ENCODE measurements at regions not wholly inside any gene's neighbourhood (a gene's known extent, or its start where the extent isn't known, plus 50 kb on each side); places are given as distances from the start of the nearest gene placed in this dataset.

DNA sequence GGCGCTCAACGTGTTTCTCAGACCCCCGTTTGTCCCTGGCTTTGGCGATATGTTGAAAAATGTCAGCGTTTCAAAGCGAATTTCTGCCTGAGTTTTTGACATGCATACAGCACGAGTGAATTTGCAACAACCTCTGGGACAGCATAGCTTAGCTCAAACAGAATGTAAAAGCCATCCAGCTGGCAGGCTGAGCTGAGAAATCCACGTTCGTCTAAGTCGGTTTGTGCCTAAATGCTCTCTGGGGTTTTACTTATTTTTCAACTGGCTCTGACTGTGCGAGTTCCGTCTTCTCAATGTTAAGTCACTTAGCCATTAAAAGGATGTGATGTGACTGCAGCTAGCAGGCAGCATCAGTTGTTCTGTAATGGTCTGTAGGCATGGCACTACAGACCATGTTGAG is 243.5 kb upstream of the SLCO3A1 start:
- TF ChIP-seq EZH2phosphoT487 (IDR thresholded peaks at IDR 0.05; ENCODE audit: borderline replicate concordance, low read depth) = no peak
- TF ChIP-seq, protein P1, sequence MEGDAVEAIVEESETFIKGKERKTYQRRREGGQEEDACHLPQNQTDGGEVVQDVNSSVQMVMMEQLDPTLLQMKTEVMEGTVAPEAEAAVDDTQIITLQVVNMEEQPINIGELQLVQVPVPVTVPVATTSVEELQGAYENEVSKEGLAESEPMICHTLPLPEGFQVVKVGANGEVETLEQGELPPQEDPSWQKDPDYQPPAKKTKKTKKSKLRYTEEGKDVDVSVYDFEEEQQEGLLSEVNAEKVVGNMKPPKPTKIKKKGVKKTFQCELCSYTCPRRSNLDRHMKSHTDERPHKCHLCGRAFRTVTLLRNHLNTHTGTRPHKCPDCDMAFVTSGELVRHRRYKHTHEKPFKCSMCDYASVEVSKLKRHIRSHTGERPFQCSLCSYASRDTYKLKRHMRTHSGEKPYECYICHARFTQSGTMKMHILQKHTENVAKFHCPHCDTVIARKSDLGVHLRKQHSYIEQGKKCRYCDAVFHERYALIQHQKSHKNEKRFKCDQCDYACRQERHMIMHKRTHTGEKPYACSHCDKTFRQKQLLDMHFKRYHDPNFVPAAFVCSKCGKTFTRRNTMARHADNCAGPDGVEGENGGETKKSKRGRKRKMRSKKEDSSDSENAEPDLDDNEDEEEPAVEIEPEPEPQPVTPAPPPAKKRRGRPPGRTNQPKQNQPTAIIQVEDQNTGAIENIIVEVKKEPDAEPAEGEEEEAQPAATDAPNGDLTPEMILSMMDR (IDR thresholded peaks at IDR 0.05) = no peak
